ENCODE measurements at regions not wholly inside any gene's neighbourhood (a gene's known extent, or its start where the extent isn't known, plus 50 kb on each side); places are given as distances from the start of the nearest gene placed in this dataset.

- H3K79me2 ChIP-seq (ENCODE audit: control insufficient read depth, insufficient read depth, low read length) = no peaks in the 10 kb centered on the region
- no peak overlapping the region for H3K4me3 ChIP-seq (replicated peaks in 1 of 4; ENCODE audit: control extremely low read depth in 1 of 4, insufficient read depth in 1 of 4, low read depth in 3 of 4, low read length in 4 of 4)
- no peaks in the 10 kb centered on the region for H3K4me1 ChIP-seq (ENCODE audit: control insufficient read depth, extremely low read depth, insufficient read depth, low read length)
- no peaks in the 10 kb centered on the region for H3K27me3 ChIP-seq (ENCODE audit: control insufficient read depth, insufficient read depth, low read length)
- H3K36me3 ChIP-seq (ENCODE audit: control insufficient read depth, insufficient read depth, low read length) = no peaks in the 10 kb centered on the region
- no peak for TF ChIP-seq CTCF (conservative IDR thresholded peaks at IDR 0.05 in 1 of 2, IDR thresholded peaks at IDR 0.05 in 1 of 2; ENCODE audit: low read depth in 1 of 2, low read length in 2 of 2)
- no peak for TF ChIP-seq EZH2 (IDR thresholded peaks at IDR 0.05; ENCODE audit: low read length, missing control alignments)
- no peak overlapping the region for H2AFZ ChIP-seq (ENCODE audit: low read length)
- no peaks in the 10 kb centered on the region for H3K9me3 ChIP-seq (ENCODE audit: control insufficient read depth, insufficient read depth, low read depth, low read length)
- no peak overlapping the region for H3K9ac ChIP-seq (ENCODE audit: insufficient read depth, low read length)
- H3K4me2 ChIP-seq (ENCODE audit: extremely low read depth, insufficient read depth, low read length) = no peak overlapping the region
- H4K20me1 ChIP-seq (ENCODE audit: control insufficient read depth, extremely low read depth, insufficient read depth, low read length) = no peaks in the 10 kb centered on the region
- DNase-seq (ENCODE audit: low read depth in 2 of 2) = peak; percentile 86 to 99
- H3K27ac ChIP-seq (ENCODE audit: insufficient read depth, low read length) = no peak overlapping the region
These were observed 192.5 kb upstream of the SEMA3C start for GRCh38 chr7:81111358-81111757.

- no peak overlapping the region for H3K9ac ChIP-seq (ENCODE audit: insufficient read depth, low read length)
- no peaks in the 10 kb centered on the region for H4K20me1 ChIP-seq (ENCODE audit: control insufficient read depth, extremely low read depth, insufficient read depth, low read length)
- H3K27me3 ChIP-seq (ENCODE audit: control insufficient read depth, insufficient read depth, low read length) = no peaks in the 10 kb centered on the region
- H3K4me1 ChIP-seq (ENCODE audit: control insufficient read depth, extremely low read depth, insufficient read depth, low read length) = no peaks in the 10 kb centered on the region
- no peak overlapping the region for H2AFZ ChIP-seq (ENCODE audit: low read length)
- H3K27ac ChIP-seq (ENCODE audit: insufficient read depth, low read length) = no peak overlapping the region
- H3K4me2 ChIP-seq (ENCODE audit: extremely low read depth, insufficient read depth, low read length) = no peak overlapping the region
- TF ChIP-seq EZH2 (IDR thresholded peaks at IDR 0.05; ENCODE audit: low read length, missing control alignments) (no peak), CTCF (conservative IDR thresholded peaks at IDR 0.05 in 1 of 2, IDR thresholded peaks at IDR 0.05 in 1 of 2; ENCODE audit: low read depth in 1 of 2, low read length in 2 of 2) (no peak)
- no peaks in the 10 kb centered on the region for H3K36me3 ChIP-seq (ENCODE audit: control insufficient read depth, insufficient read depth, low read length)
- DNase-seq (ENCODE audit: low read depth in 2 of 2) = no peak
- H3K9me3 ChIP-seq (ENCODE audit: control insufficient read depth, insufficient read depth, low read depth, low read length) = no peaks in the 10 kb centered on the region
- H3K79me2 ChIP-seq (ENCODE audit: control insufficient read depth, insufficient read depth, low read length) = no peaks in the 10 kb centered on the region
- H3K4me3 ChIP-seq (replicated peaks in 1 of 4; ENCODE audit: control extremely low read depth in 1 of 4, insufficient read depth in 1 of 4, low read depth in 3 of 4, low read length in 4 of 4) = no peak overlapping the region
These were observed 191.8 kb upstream of the SEMA3C start for GRCh38 chr7:81110673-81111072.

GRCh38 chr7:81098213-81098612, 179.4 kb upstream of the SEMA3C start:
- Histone ChIP-seq H2AFZ (ENCODE audit: low read length) (no peak overlapping the region), H4K20me1 (ENCODE audit: control insufficient read depth, extremely low read depth, insufficient read depth, low read length) (no peaks in the 10 kb centered on the region), H3K4me2 (ENCODE audit: extremely low read depth, insufficient read depth, low read length) (no peak overlapping the region), H3K79me2 (ENCODE audit: control insufficient read depth, insufficient read depth, low read length) (no peaks in the 10 kb centered on the region), H3K27ac (ENCODE audit: insufficient read depth, low read length) (no peak overlapping the region), H3K9me3 (ENCODE audit: control insufficient read depth, insufficient read depth, low read depth, low read length) (no peaks in the 10 kb centered on the region), H3K36me3 (ENCODE audit: control insufficient read depth, insufficient read depth, low read length) (no peaks in the 10 kb centered on the region), H3K4me1 (ENCODE audit: control insufficient read depth, extremely low read depth, insufficient read depth, low read length) (no peaks in the 10 kb centered on the region), H3K9ac (ENCODE audit: insufficient read depth, low read length) (no peak overlapping the region), H3K4me3 (replicated peaks in 1 of 4; ENCODE audit: control extremely low read depth in 1 of 4, insufficient read depth in 1 of 4, low read depth in 3 of 4, low read length in 4 of 4) (no peak overlapping the region), H3K27me3 (ENCODE audit: control insufficient read depth, insufficient read depth, low read length) (no peaks in the 10 kb centered on the region)
- DNase-seq (ENCODE audit: low read depth in 2 of 2) = peak in 1 of 2 donors; percentile 17
- TF ChIP-seq EZH2 (IDR thresholded peaks at IDR 0.05; ENCODE audit: low read length, missing control alignments) = no peak
- no peak for TF ChIP-seq CTCF (conservative IDR thresholded peaks at IDR 0.05 in 1 of 2, IDR thresholded peaks at IDR 0.05 in 1 of 2; ENCODE audit: low read depth in 1 of 2, low read length in 2 of 2)

All from fibroblast of lung (primary cell).